Coronary artery (tissue), 2 donors: ENCODE measurements at regions not wholly inside any gene's neighbourhood (a gene's known extent, or its start where the extent isn't known, plus 50 kb on each side); places are given as distances from the start of the nearest gene placed in this dataset.

Experiments
- DNase-seq: peaks from one replicate; pipeline ENCODE4 v3.0.0-alpha.2; 2017; ENCODE audit warnings: low spot score
- H3K27ac ChIP-seq, 2 donors: fragments of 200-600 bp; sonication (generic); one replicate each; pipeline ENCODE4 v1.5.1; 2016 to 2019
- H3K4me3 ChIP-seq: fragments of 200-600 bp; sonication (generic); 2 replicates; pipeline ENCODE4 v1.5.1; 2016; ENCODE audit warnings: mild to moderate bottlenecking, moderate library complexity
- TF ChIP-seq, protein P1 (sequence below): fragments of 200-600 bp; sonication (generic); IDR thresholded peaks from one replicate; pipeline ENCODE4 v1.5.1; 2019; ENCODE audit warnings: antibody characterized with exemption

DNA sequence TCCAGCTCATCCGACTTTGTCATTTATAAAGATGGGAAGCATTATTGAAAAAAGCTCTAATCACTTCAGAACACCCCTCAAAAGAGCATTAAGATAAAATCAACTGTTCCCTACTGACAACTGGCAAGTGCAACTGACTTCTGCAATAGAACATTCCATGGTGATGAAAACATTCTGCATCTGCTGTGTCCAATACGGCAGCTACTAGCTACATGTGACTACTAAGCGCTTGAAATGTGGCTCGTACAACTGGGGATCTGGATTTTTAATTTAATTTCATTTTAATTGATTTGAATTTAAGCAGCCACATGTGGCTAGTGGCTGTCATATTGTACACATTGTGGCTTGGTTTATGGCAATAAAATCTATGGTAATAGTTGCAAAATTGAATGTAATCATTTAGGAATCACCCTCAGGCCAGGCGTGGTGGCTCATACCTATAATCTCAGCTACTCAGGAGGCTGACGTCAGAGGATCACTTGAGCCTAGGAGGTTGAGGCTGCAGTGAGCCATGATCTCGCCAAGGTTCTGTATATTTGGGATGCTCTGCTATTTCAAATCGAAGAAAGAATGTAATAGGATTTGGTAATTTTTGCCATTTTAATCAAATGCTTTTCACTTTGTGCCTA lies 390.3 kb downstream of the GABRB3 start:
- H3K27ac ChIP-seq = no peak overlapping the region
- DNase-seq = no peak
- no peak overlapping the region for H3K4me3 ChIP-seq
- TF ChIP-seq, protein P1, sequence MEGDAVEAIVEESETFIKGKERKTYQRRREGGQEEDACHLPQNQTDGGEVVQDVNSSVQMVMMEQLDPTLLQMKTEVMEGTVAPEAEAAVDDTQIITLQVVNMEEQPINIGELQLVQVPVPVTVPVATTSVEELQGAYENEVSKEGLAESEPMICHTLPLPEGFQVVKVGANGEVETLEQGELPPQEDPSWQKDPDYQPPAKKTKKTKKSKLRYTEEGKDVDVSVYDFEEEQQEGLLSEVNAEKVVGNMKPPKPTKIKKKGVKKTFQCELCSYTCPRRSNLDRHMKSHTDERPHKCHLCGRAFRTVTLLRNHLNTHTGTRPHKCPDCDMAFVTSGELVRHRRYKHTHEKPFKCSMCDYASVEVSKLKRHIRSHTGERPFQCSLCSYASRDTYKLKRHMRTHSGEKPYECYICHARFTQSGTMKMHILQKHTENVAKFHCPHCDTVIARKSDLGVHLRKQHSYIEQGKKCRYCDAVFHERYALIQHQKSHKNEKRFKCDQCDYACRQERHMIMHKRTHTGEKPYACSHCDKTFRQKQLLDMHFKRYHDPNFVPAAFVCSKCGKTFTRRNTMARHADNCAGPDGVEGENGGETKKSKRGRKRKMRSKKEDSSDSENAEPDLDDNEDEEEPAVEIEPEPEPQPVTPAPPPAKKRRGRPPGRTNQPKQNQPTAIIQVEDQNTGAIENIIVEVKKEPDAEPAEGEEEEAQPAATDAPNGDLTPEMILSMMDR = no peak

DNA sequence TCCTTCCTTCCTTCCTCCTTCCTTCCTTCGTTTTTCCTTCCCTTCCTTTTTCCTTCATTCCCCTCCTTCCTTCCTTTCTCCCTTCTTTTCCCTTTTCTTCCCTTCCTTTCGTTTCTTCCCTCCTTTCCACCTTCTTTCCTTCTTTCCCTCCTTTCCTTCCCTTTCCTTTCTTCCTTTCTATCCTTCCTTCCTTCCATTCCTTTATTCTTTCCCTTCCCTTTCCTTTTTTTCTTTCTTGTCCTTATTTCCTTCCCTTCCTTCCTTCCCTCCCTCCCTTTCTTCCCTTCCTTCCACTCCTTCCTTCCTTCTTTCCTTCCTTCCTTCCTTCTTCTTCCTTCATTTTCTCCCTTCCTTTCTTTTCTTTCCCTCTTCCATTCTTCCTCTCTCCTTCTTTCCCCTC lies 394.6 kb downstream of the GABRB3 start:
- TF ChIP-seq, protein P1 = no peak
- Histone ChIP-seq H3K4me3 (no peak overlapping the region), H3K27ac (no peak overlapping the region)
- DNase-seq = no peak

DNA sequence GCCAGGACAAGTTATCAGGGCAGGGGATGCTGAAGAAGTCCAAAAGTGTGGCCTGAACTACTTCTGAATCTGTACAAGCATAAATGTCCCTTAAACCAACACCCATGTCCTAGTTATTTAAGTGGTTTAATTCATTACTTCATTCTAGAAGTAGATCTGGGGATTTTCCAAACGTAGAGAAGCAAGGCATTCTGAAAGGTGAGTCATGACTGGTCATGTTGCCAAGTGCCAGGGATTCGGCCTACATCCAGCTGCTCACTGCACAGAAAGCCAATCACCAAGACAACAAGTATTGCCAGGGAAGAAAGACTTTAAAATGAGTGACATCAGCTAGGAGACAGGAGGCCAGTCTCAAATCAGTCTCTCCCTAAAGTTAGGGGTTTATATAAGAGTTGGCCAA lies 396.6 kb downstream of the GABRB3 start:
- H3K4me3 ChIP-seq = no peak overlapping the region
- no peak overlapping the region for H3K27ac ChIP-seq
- TF ChIP-seq, protein P1 = no peak
- no peak for DNase-seq

DNA sequence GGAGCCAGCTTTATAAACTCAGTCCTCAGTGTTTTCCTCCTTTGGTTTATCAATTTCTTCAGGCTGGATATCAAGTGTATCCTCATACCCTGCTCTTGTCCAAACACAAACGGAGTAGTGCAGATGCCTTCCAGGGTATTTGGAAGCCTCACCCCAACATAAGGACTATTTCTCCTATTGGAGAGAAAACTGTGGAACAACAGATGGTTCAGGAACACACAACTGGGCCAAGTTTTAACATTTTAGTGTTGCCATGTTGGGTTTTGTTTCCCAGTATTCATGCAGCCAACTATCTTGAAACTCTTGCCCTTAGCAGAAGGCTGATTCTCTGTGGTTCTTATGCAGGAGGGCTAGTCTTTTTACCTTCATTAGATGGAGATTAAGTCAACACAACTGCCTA lies 398.1 kb downstream of the GABRB3 start:
- Histone ChIP-seq H3K27ac (no peak overlapping the region), H3K4me3 (no peak overlapping the region)
- DNase-seq = no peak
- TF ChIP-seq, protein P1 = no peak

DNA sequence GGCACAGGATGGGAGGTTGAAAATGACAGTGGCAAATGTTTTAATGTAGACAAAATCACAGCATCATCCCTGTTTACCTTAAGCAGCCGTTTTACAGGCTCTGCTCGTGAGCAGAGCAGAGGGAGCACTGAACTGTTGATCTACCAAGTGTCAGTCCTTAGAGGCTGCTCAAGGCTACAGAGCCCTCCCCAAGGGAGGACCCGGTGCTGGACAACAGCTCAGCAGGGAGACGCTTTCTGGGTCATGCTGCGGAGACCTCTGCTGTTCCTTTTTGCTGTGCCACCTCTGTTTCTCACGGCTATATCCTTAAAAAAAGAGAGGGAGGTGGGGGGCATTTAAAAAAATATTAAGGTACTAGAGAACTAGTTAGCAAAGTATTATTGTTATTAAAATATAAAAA lies 400.2 kb downstream of the GABRB3 start:
- DNase-seq = no peak
- Histone ChIP-seq H3K4me3 (no peak overlapping the region), H3K27ac (no peak overlapping the region)
- TF ChIP-seq, protein P1 = no peak

DNA sequence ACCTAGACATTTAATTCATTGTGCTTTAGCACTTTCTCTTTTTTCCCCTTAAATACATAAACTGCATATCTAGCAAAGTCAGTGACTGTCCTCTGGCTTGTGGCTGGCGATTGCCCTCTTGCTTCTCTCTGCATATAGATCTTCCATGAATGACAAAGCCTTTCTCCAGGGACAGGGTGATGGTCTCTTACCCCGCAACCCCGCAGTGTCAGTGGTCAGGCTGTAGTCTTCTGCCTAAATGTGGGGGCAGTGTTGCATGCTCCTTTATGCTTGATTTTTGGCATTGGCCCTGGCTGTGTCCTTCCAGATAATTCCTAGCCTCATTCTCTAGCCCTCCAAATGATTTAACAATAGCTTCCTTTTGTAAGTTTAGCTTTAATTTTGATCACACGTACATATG lies 407.8 kb downstream of the GABRB3 start:
- Histone ChIP-seq H3K27ac (no peak overlapping the region), H3K4me3 (no peak overlapping the region)
- TF ChIP-seq, protein P1 = no peak
- DNase-seq = no peak

DNA sequence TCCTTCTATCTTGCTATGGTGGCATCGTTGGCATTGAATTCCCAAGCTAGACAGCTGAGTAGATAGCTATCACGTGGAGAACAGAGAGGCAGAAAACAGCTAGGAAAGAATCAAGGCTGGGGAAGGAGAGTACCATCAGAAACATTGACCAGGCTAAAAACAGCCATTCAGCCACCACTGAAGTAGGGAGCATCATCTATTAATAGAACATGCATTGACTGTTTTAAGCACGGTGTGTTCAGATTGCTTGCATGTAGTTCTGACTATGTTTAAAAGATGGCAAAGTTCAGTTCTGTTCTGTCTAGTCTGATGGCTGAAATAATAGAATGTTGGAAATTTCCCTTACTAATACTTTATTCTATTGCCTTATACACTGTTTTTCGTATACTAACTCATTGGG lies 413.0 kb downstream of the GABRB3 start:
- no peak for DNase-seq
- TF ChIP-seq, protein P1 = no peak

More for the DNA sequence above, 413.0 kb downstream of the GABRB3 start:
- no peak overlapping the region for H3K4me3 ChIP-seq
- no peak overlapping the region for H3K27ac ChIP-seq
